Ectodermal cell (in vitro differentiated cells): ENCODE measurements at regions not wholly inside any gene's neighbourhood (a gene's known extent, or its start where the extent isn't known, plus 50 kb on each side); places are given as distances from the start of the nearest gene placed in this dataset.

Experiments
- H3K27ac ChIP-seq: 2 replicates; pipeline ENCODE4 v1.7.0; 2013; ENCODE audit warnings: mild to moderate bottlenecking, low read depth, low read length; ENCODE audit not compliant: insufficient read depth, poor library complexity, severe bottlenecking
- H3K27me3 ChIP-seq: 2 replicates; pipeline ENCODE4 v1.7.0; 2013; ENCODE audit warnings: mild to moderate bottlenecking, low read length; ENCODE audit not compliant: insufficient read depth, control insufficient read depth, poor library complexity, severe bottlenecking
- H3K36me3 ChIP-seq: one replicate; pipeline ENCODE4 v1.7.0; 2013; ENCODE audit warnings: low read length; ENCODE audit not compliant: control insufficient read depth, insufficient read depth
- H3K4me1 ChIP-seq: one replicate; pipeline ENCODE4 v1.7.0; 2013; ENCODE audit warnings: low read length; ENCODE audit not compliant: control insufficient read depth, insufficient read depth
- H3K4me3 ChIP-seq: 2 replicates; pipeline ENCODE4 v1.7.0; 2013; ENCODE audit warnings: low read depth, low read length, control low read depth; ENCODE audit not compliant: insufficient read depth
- H3K9me3 ChIP-seq: 2 replicates; pipeline ENCODE4 v1.7.0; 2013; ENCODE audit warnings: mild to moderate bottlenecking, low read length, moderate library complexity; ENCODE audit not compliant: control insufficient read depth
- WGBS, 2 experiments: methylation state at CpG; one replicate each; pipeline ENCODE4 v1.1.7; 2013; ENCODE audit warnings: missing lambda C conversion rate in 2 of 2; 5-methylcytosine and 5-hydroxymethylcytosine counted together

- Histone ChIP-seq H3K27ac (no peak overlapping the region), H3K4me1 (peaks cover 9% of the 10 kb centered on the region), H3K27me3 (no peaks in the 10 kb centered on the region), H3K9me3 (no peaks in the 10 kb centered on the region), H3K4me3 (no peak overlapping the region), H3K36me3 (no peaks in the 10 kb centered on the region)
- WGBS, 2 experiments: 65 to 67% methylated on average over 5 of the region's 5 CpGs
Measured at GRCh38 chr20:24096264-24096663, 107.7 kb upstream of the GGTLC1 start.

GRCh38 chr20:24095756-24096155 lies 107.2 kb upstream of the GGTLC1 start:
- Histone ChIP-seq H3K9me3 (no peaks in the 10 kb centered on the region), H3K36me3 (no peaks in the 10 kb centered on the region), H3K27me3 (no peaks in the 10 kb centered on the region), H3K27ac (no peak overlapping the region), H3K4me1 (peaks cover 9% of the 10 kb centered on the region), H3K4me3 (no peak overlapping the region)
- 83 to 88% methylated on average over 7 of the region's 7 CpGs for WGBS, 2 experiments

GRCh38 chr20:24095303-24095702 lies 106.7 kb upstream of the GGTLC1 start:
- Histone ChIP-seq H3K27me3 (no peaks in the 10 kb centered on the region), H3K9me3 (no peaks in the 10 kb centered on the region), H3K36me3 (no peaks in the 10 kb centered on the region), H3K27ac (no peak overlapping the region), H3K4me3 (no peak overlapping the region), H3K4me1 (peaks cover 9% of the 10 kb centered on the region)

- Histone ChIP-seq H3K27me3 (no peaks in the 10 kb centered on the region), H3K36me3 (no peaks in the 10 kb centered on the region)
- WGBS, 2 experiments: 95% methylated on average over 2 of the region's 2 CpGs
Measured at GRCh38 chr20:24089576-24089975, 101.0 kb upstream of the GGTLC1 start.

GRCh38 chr20:24086121-24086520 lies 97.5 kb upstream of the GGTLC1 start:
- Histone ChIP-seq H3K4me1 (no peaks in the 10 kb centered on the region), H3K27ac (no peak overlapping the region), H3K27me3 (no peaks in the 10 kb centered on the region), H3K4me3 (no peak overlapping the region), H3K36me3 (no peaks in the 10 kb centered on the region), H3K9me3 (no peaks in the 10 kb centered on the region)
- WGBS, 2 experiments: 94 to 98% methylated on average over 4 to 5 of the region's 5 CpGs

More at GRCh38 chr20:24089576-24089975, 101.0 kb upstream of the GGTLC1 start:
- H3K4me3 ChIP-seq: no peak overlapping the region
- H3K4me1 ChIP-seq: no peaks in the 10 kb centered on the region
- no peaks in the 10 kb centered on the region for H3K9me3 ChIP-seq
- H3K27ac ChIP-seq: no peak overlapping the region

- Histone ChIP-seq H3K4me1 (no peaks in the 10 kb centered on the region), H3K36me3 (no peaks in the 10 kb centered on the region), H3K27me3 (no peaks in the 10 kb centered on the region), H3K27ac (no peak overlapping the region), H3K9me3 (no peaks in the 10 kb centered on the region), H3K4me3 (no peak overlapping the region)
- 88 to 89% methylated on average over 3 of the region's 3 CpGs for WGBS, 2 experiments
Measured at GRCh38 chr20:24084281-24084680, 95.7 kb upstream of the GGTLC1 start.

GRCh38 chr20:24081077-24081476 lies 92.5 kb upstream of the GGTLC1 start:
- no peaks in the 10 kb centered on the region for H3K9me3 ChIP-seq
- no peaks in the 10 kb centered on the region for H3K4me1 ChIP-seq
- 92 to 94% methylated on average over 6 of the region's 6 CpGs for WGBS, 2 experiments
- no peak overlapping the region for H3K27ac ChIP-seq
- no peaks in the 10 kb centered on the region for H3K36me3 ChIP-seq
- no peak overlapping the region for H3K4me3 ChIP-seq
- no peaks in the 10 kb centered on the region for H3K27me3 ChIP-seq

- H3K36me3 ChIP-seq: no peaks in the 10 kb centered on the region
- H3K4me3 ChIP-seq: no peak overlapping the region
- H3K9me3 ChIP-seq: no peaks in the 10 kb centered on the region
- 93 to 95% methylated on average over 6 to 7 of the region's 7 CpGs for WGBS, 2 experiments
- H3K27ac ChIP-seq: no peak overlapping the region
- H3K27me3 ChIP-seq: no peaks in the 10 kb centered on the region
- H3K4me1 ChIP-seq: no peaks in the 10 kb centered on the region
Measured at GRCh38 chr20:24079661-24080412, 91.3 kb upstream of the GGTLC1 start.

- no peak overlapping the region for H3K4me3 ChIP-seq
- H3K27me3 ChIP-seq: no peaks in the 10 kb centered on the region
- H3K36me3 ChIP-seq: no peaks in the 10 kb centered on the region
- no peak overlapping the region for H3K27ac ChIP-seq
- no peaks in the 10 kb centered on the region for H3K4me1 ChIP-seq
- H3K9me3 ChIP-seq: no peaks in the 10 kb centered on the region
Measured at GRCh38 chr20:24077145-24077544, 88.6 kb upstream of the GGTLC1 start.

- H3K27ac ChIP-seq: no peak overlapping the region
- no peak overlapping the region for H3K4me3 ChIP-seq
- H3K36me3 ChIP-seq: no peaks in the 10 kb centered on the region
- H3K27me3 ChIP-seq: no peaks in the 10 kb centered on the region
- no peaks in the 10 kb centered on the region for H3K4me1 ChIP-seq
- H3K9me3 ChIP-seq: no peaks in the 10 kb centered on the region
- WGBS, 2 experiments: 94% methylated on average over 2 of the region's 2 CpGs; no CpG with 5 or more reads in 1 of the 2 experiments
Measured at GRCh38 chr20:24070679-24071078, 82.1 kb upstream of the GGTLC1 start.
